BLaER1 treated with 17β-estradiol and CSF1 and Interleukin-3, amounts not matched to agents 10 nM and 100 nM (cell line): ENCODE measurements at regions not wholly inside any gene's neighbourhood (a gene's known extent, or its start where the extent isn't known, plus 50 kb on each side); places are given as distances from the start of the nearest gene placed in this dataset.

Experiments
- H3K27ac ChIP-seq, 11 experiments: shearing (Covaris generic); formaldehyde crosslinking; 2 replicates each; pipeline ENCODE4 v1.8.1; 2022
- H3K27me3 ChIP-seq, 11 experiments: shearing (Covaris generic); formaldehyde crosslinking; 2 replicates each; pipeline ENCODE4 v1.8.1; 2022
- H3K36me3 ChIP-seq, 11 experiments: shearing (Covaris generic); formaldehyde crosslinking; 2 replicates each; pipeline ENCODE4 v1.8.1; 2022
- H3K4me1 ChIP-seq, 10 experiments: shearing (Covaris generic); formaldehyde crosslinking; 2 replicates each; pipeline ENCODE4 v1.8.1; 2022
- H3K4me2 ChIP-seq, 11 experiments: shearing (Covaris generic); formaldehyde crosslinking; 2 replicates each; pipeline ENCODE4 v1.8.1; 2022
- H3K4me3 ChIP-seq, 10 experiments: shearing (Covaris generic); formaldehyde crosslinking; 2 replicates each; pipeline ENCODE4 v1.8.1; 2022
- H3K9ac ChIP-seq, 11 experiments: shearing (Covaris generic); formaldehyde crosslinking; 2 replicates each; pipeline ENCODE4 v1.8.1; 2022
- H3K9me3 ChIP-seq, 11 experiments: shearing (Covaris generic); formaldehyde crosslinking; replicated peaks in 1 of 11; 2 replicates each; pipeline ENCODE4 v1.8.1; 2022
- H4K20me1 ChIP-seq, 11 experiments: shearing (Covaris generic); formaldehyde crosslinking; 2 replicates each; pipeline ENCODE4 v1.8.1; 2022
- Cebpa-rat ChIP-seq, 11 experiments: shearing (Covaris generic); IDR thresholded peaks; 2 replicates each; pipeline ENCODE4 v1.8.1; 2022

DNA sequence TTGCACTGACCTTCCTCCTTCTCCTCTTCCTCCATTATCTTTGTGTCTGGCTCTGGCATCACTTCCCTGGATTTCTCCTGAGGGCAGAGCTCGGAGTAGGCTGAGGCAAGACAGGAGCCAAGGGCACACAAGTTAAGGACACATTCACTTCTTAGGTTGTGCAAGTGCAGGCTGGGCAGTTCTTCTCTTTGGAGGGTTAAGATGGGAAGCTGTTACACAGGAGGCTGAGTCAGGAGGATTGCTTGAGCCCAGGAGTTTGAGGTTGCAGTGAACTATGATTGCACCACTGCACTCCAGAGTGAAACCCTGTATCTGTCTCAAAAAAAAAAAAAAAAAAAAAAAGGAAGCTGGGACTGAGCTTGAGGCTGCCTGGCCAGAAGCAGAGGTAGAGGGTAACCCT, 176.2 kb upstream of the ANKRD28 start:
- Histone ChIP-seq H3K9me3 (peaks cover 0 to 8% (median 0%) of the 10 kb centered on the region in 11 experiments; a peak in 7 of 22 replicates), H3K4me3 (no peak overlapping the region), H4K20me1 (no peaks in the 10 kb centered on the region), H3K9ac (no peak overlapping the region), H3K4me2 (peak overlapping the region in 1 of 11 experiments; percentile 6; a peak in 1 of 22 replicates), H3K36me3 (no peaks in the 10 kb centered on the region), H3K4me1 (peaks cover 0 to 14% (median 0%) of the 10 kb centered on the region in 10 experiments; a peak in 2 of 20 replicates), H3K27me3 (no peaks in the 10 kb centered on the region), H3K27ac (peak overlapping the region in 1 of 11 experiments; percentile 32; a peak in 1 of 22 replicates)
- TF ChIP-seq Cebpa-rat (IDR thresholded peaks at IDR 0.05) = peak in 1 of 11 experiments; percentile 20; a peak in 1 of 22 replicates

DNA sequence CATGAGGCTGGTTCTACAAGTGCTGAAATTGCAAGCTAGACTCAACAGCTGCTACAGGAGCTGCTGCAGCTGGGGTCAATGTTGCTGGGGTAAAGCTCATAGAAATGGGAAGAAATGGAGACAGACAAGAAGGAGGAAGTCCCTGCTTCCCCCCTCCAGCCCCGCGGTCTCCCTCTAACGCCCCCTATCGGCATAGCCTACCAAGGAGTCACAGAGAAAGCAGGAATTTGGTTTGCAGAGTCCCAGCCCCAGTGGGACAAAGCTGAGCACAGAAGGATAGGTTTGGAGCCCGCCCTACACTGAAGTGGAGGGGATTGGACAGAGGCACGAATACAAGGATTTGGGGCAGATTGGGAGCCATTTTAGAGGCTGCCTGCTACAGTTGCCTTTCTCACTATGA, 176.9 kb upstream of the ANKRD28 start:
- peaks cover 0 to 18% (median 0%) of the 10 kb centered on the region in 10 experiments; a peak in 3 of 20 replicates for H3K4me1 ChIP-seq
- H3K9me3 ChIP-seq = peaks cover 0 to 15% (median 0%) of the 10 kb centered on the region in 11 experiments; a peak in 8 of 22 replicates
- no peak overlapping the region for H3K27ac ChIP-seq
- TF ChIP-seq Cebpa-rat (IDR thresholded peaks at IDR 0.05) = no peak
- H3K9ac ChIP-seq = no peak overlapping the region
- H3K4me3 ChIP-seq = no peak overlapping the region
- H3K36me3 ChIP-seq = no peaks in the 10 kb centered on the region
- H4K20me1 ChIP-seq = no peaks in the 10 kb centered on the region
- H3K4me2 ChIP-seq = no peak overlapping the region
- no peaks in the 10 kb centered on the region for H3K27me3 ChIP-seq

DNA sequence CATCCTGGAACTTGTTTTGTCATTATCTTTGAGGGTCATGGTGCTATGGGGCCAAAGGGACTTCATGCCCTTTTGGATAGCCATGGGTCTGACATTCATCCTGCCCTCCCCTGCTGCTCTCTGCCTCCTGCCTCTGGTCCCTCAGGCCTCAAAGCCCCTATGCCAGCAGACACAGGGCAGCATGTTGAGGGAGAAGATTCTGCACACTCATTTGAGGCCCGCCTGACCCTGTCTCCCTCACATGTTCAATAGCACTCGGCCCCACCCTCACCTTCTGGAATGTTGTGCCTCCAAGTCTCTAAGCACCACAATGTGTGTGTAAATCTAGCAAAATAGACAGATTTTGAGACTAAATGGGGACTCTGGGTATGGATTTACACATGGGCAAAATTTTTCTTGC, 178.7 kb upstream of the ANKRD28 start:
- Histone ChIP-seq H3K27me3 (no peaks in the 10 kb centered on the region), H3K4me2 (no peak overlapping the region), H3K9me3 (peaks cover 0 to 17% (median 0%) of the 10 kb centered on the region in 11 experiments; a peak in 8 of 22 replicates), H3K4me3 (no peak overlapping the region), H3K27ac (no peak overlapping the region), H3K36me3 (no peaks in the 10 kb centered on the region), H4K20me1 (no peaks in the 10 kb centered on the region), H3K9ac (no peak overlapping the region), H3K4me1 (peaks cover 0 to 22% (median 0%) of the 10 kb centered on the region in 10 experiments; a peak in 3 of 20 replicates)
- no peak for TF ChIP-seq Cebpa-rat (IDR thresholded peaks at IDR 0.05)

GRCh38 chr3:15977090-15977489, 179.3 kb upstream of the ANKRD28 start:
- Histone ChIP-seq H3K36me3 (no peaks in the 10 kb centered on the region), H4K20me1 (no peaks in the 10 kb centered on the region), H3K27me3 (no peaks in the 10 kb centered on the region), H3K4me1 (peaks cover 0 to 22% (median 0%) of the 10 kb centered on the region in 10 experiments; a peak in 3 of 20 replicates), H3K27ac (no peak overlapping the region), H3K9me3 (peaks cover 0 to 17% (median 0%) of the 10 kb centered on the region in 11 experiments; a peak in 8 of 22 replicates), H3K4me2 (no peak overlapping the region), H3K9ac (no peak overlapping the region), H3K4me3 (no peak overlapping the region)
- TF ChIP-seq Cebpa-rat (IDR thresholded peaks at IDR 0.05) = no peak

DNA sequence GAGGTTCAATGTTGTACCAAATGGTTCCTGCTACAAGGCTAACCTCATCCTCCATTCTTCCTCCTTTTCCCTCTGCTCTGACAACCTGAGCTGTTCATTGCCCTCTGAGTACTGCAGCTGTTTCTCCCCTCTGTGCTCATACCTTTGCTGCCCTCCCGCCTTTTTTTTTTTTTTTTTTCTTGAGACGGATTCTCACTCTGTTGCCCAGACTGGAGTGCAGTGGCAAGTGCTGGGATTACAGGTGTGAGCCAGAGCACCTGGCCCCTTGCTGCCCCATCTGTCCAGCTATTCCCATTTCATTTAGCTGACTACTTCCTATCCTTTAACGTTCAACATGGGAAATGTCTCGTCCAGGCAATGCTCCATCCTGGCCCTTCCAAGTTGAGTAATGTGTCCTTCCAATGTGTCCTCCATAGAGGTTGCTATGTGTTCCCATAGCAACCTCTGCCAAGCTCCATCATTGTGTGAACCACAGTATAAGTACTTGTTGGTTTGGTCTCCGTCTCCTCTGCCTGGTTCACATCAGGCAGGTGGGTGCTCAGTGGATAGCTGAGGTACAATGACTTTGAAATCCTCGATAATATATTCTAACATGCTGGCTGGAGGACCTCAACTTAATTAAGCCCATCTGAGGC, 179.9 kb upstream of the ANKRD28 start:
- Histone ChIP-seq H3K4me1 (peaks cover 0 to 22% (median 0%) of the 10 kb centered on the region in 10 experiments; a peak in 3 of 20 replicates), H3K9ac (no peak overlapping the region), H4K20me1 (no peaks in the 10 kb centered on the region), H3K4me2 (no peak overlapping the region), H3K9me3 (peaks cover 0 to 17% (median 0%) of the 10 kb centered on the region in 11 experiments; a peak in 8 of 22 replicates), H3K4me3 (no peak overlapping the region), H3K36me3 (no peaks in the 10 kb centered on the region), H3K27me3 (no peaks in the 10 kb centered on the region), H3K27ac (no peak overlapping the region)
- TF ChIP-seq Cebpa-rat (IDR thresholded peaks at IDR 0.05) = no peak

GRCh38 chr3:15978801-15979200, 181.0 kb upstream of the ANKRD28 start:
- Histone ChIP-seq H3K9me3 (peaks cover 0 to 17% (median 0%) of the 10 kb centered on the region in 11 experiments; a peak in 8 of 22 replicates), H3K27me3 (no peaks in the 10 kb centered on the region), H3K36me3 (no peaks in the 10 kb centered on the region), H3K4me2 (no peak overlapping the region), H3K4me1 (peaks cover 0 to 16% (median 0%) of the 10 kb centered on the region in 10 experiments; a peak in 3 of 20 replicates), H3K9ac (no peak overlapping the region), H3K4me3 (no peak overlapping the region), H3K27ac (no peak overlapping the region), H4K20me1 (no peaks in the 10 kb centered on the region)
- TF ChIP-seq Cebpa-rat (IDR thresholded peaks at IDR 0.05) = no peak

- H3K9ac ChIP-seq = no peak overlapping the region
Measured at GRCh38 chr3:15979495-15979894, 181.7 kb upstream of the ANKRD28 start.

DNA sequence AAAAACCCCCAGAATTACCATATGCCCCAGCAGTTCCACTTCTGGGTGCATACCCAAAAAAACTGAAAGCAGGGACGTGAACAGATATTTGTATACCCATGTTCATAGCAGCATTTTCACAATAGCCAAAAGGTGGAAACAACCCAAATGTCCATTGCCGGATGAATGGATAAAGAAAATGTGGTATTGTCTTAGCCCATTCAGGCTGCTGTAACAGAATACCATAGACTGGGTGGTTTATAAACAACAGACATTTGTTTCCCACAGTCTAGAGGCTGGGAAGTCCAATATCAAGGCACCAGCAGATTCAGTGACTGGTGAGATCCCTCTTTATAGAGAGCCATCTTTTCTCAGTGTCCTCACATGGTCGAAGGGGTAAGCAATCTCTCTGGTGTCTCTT, 182.1 kb upstream of the ANKRD28 start:
- peaks cover 0 to 14% (median 0%) of the 10 kb centered on the region in 11 experiments; a peak in 8 of 22 replicates for H3K9me3 ChIP-seq
- peaks cover 0 to 9% (median 0%) of the 10 kb centered on the region in 10 experiments; a peak in 2 of 20 replicates for H3K4me1 ChIP-seq
- no peak overlapping the region for H3K27ac ChIP-seq
- no peak overlapping the region for H3K9ac ChIP-seq
- H4K20me1 ChIP-seq = no peaks in the 10 kb centered on the region
- no peaks in the 10 kb centered on the region for H3K36me3 ChIP-seq
- H3K4me2 ChIP-seq = peak overlapping the region in 1 of 11 experiments; percentile 35; a peak in 2 of 22 replicates
- no peak overlapping the region for H3K4me3 ChIP-seq
- no peaks in the 10 kb centered on the region for H3K27me3 ChIP-seq
- no peak for TF ChIP-seq Cebpa-rat (IDR thresholded peaks at IDR 0.05)

More at GRCh38 chr3:15979495-15979894, 181.7 kb upstream of the ANKRD28 start:
- H3K27ac ChIP-seq = no peak overlapping the region
- no peak for TF ChIP-seq Cebpa-rat (IDR thresholded peaks at IDR 0.05)
- H3K4me2 ChIP-seq = peak overlapping the region in 1 of 11 experiments; percentile 35; a peak in 3 of 22 replicates
- H3K4me1 ChIP-seq = peaks cover 0 to 9% (median 0%) of the 10 kb centered on the region in 10 experiments; a peak in 2 of 20 replicates
- H3K36me3 ChIP-seq = no peaks in the 10 kb centered on the region
- H3K9me3 ChIP-seq = peaks cover 0 to 17% (median 0%) of the 10 kb centered on the region in 11 experiments; a peak in 8 of 22 replicates
- no peak overlapping the region for H3K4me3 ChIP-seq
- no peaks in the 10 kb centered on the region for H4K20me1 ChIP-seq
- H3K27me3 ChIP-seq = no peaks in the 10 kb centered on the region

- no peak overlapping the region for H3K4me3 ChIP-seq
- no peaks in the 10 kb centered on the region for H4K20me1 ChIP-seq
- peaks cover 0 to 9% (median 0%) of the 10 kb centered on the region in 10 experiments; a peak in 2 of 20 replicates for H3K4me1 ChIP-seq
- TF ChIP-seq Cebpa-rat (IDR thresholded peaks at IDR 0.05) = no peak
- H3K36me3 ChIP-seq = no peaks in the 10 kb centered on the region
- H3K27ac ChIP-seq = no peak overlapping the region
- no peak overlapping the region for H3K4me2 ChIP-seq
- no peaks in the 10 kb centered on the region for H3K27me3 ChIP-seq
- H3K9ac ChIP-seq = no peak overlapping the region
- H3K9me3 ChIP-seq = peaks cover 5 to 20% (median 10%) of the 10 kb centered on the region in 11 experiments; a peak in 16 of 22 replicates
Measured at GRCh38 chr3:15982243-15982642, 184.5 kb upstream of the ANKRD28 start.
